ENCODE measurements at regions not wholly inside any gene's neighbourhood (a gene's known extent, or its start where the extent isn't known, plus 50 kb on each side); places are given as distances from the start of the nearest gene placed in this dataset.

- Histone ChIP-seq H3K9me3 (no peaks in the 10 kb centered on the region), H3K4me3 (no peak overlapping the region), H3K27ac (no peak overlapping the region), H3K4me1 (peaks cover 5% of the 10 kb centered on the region; the same call in 1 of the 3 replicates), H3K4me2 (peak overlapping the region; percentile 25; the same call in 2 of the 3 replicates)
- FAIRE-seq (no peak), DNase-seq (ENCODE audit: low read depth in 1 of 2, low spot score in 1 of 2) (peak in 1 of 2 experiments; percentile 43), ATAC-seq (peak in 1 of 2 experiments; percentile 67; a peak in 3 of 6 replicates)
- ChIA-PET CTCF (no interaction called here), POLR2A (no interaction called here)
- no peak for TF ChIP-seq ZC3H11A (IDR thresholded peaks at IDR 0.05)
- no peak for TF ChIP-seq SMC3 (IDR thresholded peaks at IDR 0.05)
- TF ChIP-seq USF2 (IDR thresholded peaks at IDR 0.05) = no peak
- TF ChIP-seq MYC (IDR thresholded peaks at IDR 0.05; ENCODE audit: borderline replicate concordance, low read length) = no peak
- no peak for TF ChIP-seq KDM1A (IDR thresholded peaks at IDR 0.05; ENCODE audit: low read depth)
- no peak for TF ChIP-seq ZFP36 (IDR thresholded peaks at IDR 0.05; ENCODE audit: borderline replicate concordance, partially characterized antibody)
- no peak for TF ChIP-seq ZSCAN20 (CRISPR knock-in tag; IDR thresholded peaks at IDR 0.05)
- no peak for TF ChIP-seq BCL3 (IDR thresholded peaks at IDR 0.05)
- no peak for TF ChIP-seq PBX3 (IDR thresholded peaks at IDR 0.05)
- TF ChIP-seq HDAC2 (IDR thresholded peaks at IDR 0.05) = no peak
- no peak for TF ChIP-seq FOSB (CRISPR knock-in tag; IDR thresholded peaks at IDR 0.05)
- no peak for TF ChIP-seq ATOH8 (CRISPR knock-in tag; IDR thresholded peaks at IDR 0.05; ENCODE audit: low read depth)
- WGBS (ENCODE audit: missing lambda C conversion rate) = 16% methylated on average over 2 of the region's 2 CpGs
Observed at GRCh38 chr13:82947191-82947621, 935.1 kb downstream of the SLITRK1 start.

- WGBS (ENCODE audit: missing lambda C conversion rate) = 74% methylated on average over 6 of the region's 6 CpGs
- ATAC-seq = no peak
- TF ChIP-seq RNF2 (IDR thresholded peaks at IDR 0.05; ENCODE audit: borderline replicate concordance, low read depth) (no peak), MAFK (IDR thresholded peaks at IDR 0.05; ENCODE audit: partially characterized antibody) (no peak), HDAC2 (IDR thresholded peaks at IDR 0.05) (no peak), GATA3 (IDR thresholded peaks at IDR 0.05; ENCODE audit: borderline replicate concordance) (no peak)
- Histone ChIP-seq H3K27ac (no peak overlapping the region), H3K9me3 (no peaks in the 10 kb centered on the region), H3K4me2 (no peak overlapping the region), H3K4me3 (no peak overlapping the region), H3K4me1 (no peaks in the 10 kb centered on the region)
- CTCF ChIA-PET = no interaction called here
- no peak for FAIRE-seq
- DNase-seq (ENCODE audit: low read depth in 1 of 2, low spot score in 1 of 2) = no peak
- POLR2A ChIA-PET = no interaction called here
Observed at GRCh38 chr13:82938644-82939043, 943.6 kb downstream of the SLITRK1 start.

- H3K4me3 ChIP-seq = no peak overlapping the region
- ATAC-seq (no peak), DNase-seq (ENCODE audit: low read depth in 1 of 2, low spot score in 1 of 2) (no peak), FAIRE-seq (no peak)
- no peak overlapping the region for H3K27ac ChIP-seq
- WGBS (ENCODE audit: missing lambda C conversion rate) = 50% methylated on average over 2 of the region's 2 CpGs
- no peak for TF ChIP-seq TFCP2L1 (CRISPR knock-in tag; IDR thresholded peaks at IDR 0.05)
- no peak for TF ChIP-seq HMGXB4 (CRISPR knock-in tag; IDR thresholded peaks at IDR 0.05; ENCODE audit: borderline replicate concordance)
- H3K4me2 ChIP-seq = no peak overlapping the region
- no peaks in the 10 kb centered on the region for H3K4me1 ChIP-seq
- ChIA-PET POLR2A (no interaction called here), CTCF (no interaction called here)
- H3K9me3 ChIP-seq = no peaks in the 10 kb centered on the region
Observed at GRCh38 chr13:82934000-82934399, 948.3 kb downstream of the SLITRK1 start.

All from A549 (cell line).